SK-N-SH (cell line): ENCODE measurements at regions not wholly inside any gene's neighbourhood (a gene's known extent, or its start where the extent isn't known, plus 50 kb on each side); places are given as distances from the start of the nearest gene placed in this dataset.

Experiments used
- CTCF ChIA-PET: fragments of 300-600, 350-600 bp; formaldehyde crosslinking; extraction: SDS; loops from one replicate; lab custom pipeline; 2021; lab: Yijun Ruan, JAX
- POLR2A ChIA-PET: fragments of 350-600 bp; sonication (Branson Sonifier 250); formaldehyde crosslinking; extraction: SDS; loops from one replicate; lab custom pipeline; 2020; ENCODE audit warnings: antibody characterized with exemption, inconsistent platforms; lab: Yijun Ruan, JAX
- DNase-seq: peaks from one replicate; pipeline ENCODE4 v3.0.0; 2012
- H2AFZ ChIP-seq: fragments of 200-600 bp; sonication (generic); 2 replicates; pipeline ENCODE4 v1.8.1; 2016; ENCODE audit warnings: antibody characterized with exemption, mild to moderate bottlenecking, low read depth
- H3F3A ChIP-seq: fragments of 200-600 bp; sonication (generic); replicated peaks from 2 replicates; pipeline ENCODE3; 2016; ENCODE audit warnings: antibody characterized with exemption, mild to moderate bottlenecking; ENCODE audit not compliant: insufficient read depth
- H3K27ac ChIP-seq, 2 experiments: fragments of 200-500 bp in 1 of 2; fragments of 200-600 bp in 1 of 2; sonication (Bioruptor generic) in 1 of 2; sonication (generic), shearing (Covaris generic) in 1 of 2; 2 replicates each; pipeline versions ENCODE4 v1.5.1 to v1.6.1; 2014 to 2016; ENCODE audit warnings: low read depth in 2 of 2, inconsistent platforms in 1 of 2, low read length in 1 of 2, mild to moderate bottlenecking in 1 of 2, mixed read lengths in 1 of 2
- H3K27me3 ChIP-seq: fragments of 200-600 bp; sonication (generic), shearing (Covaris generic); 2 replicates; pipeline ENCODE4 v1.6.1; 2016; ENCODE audit warnings: mixed run types; ENCODE audit not compliant: insufficient read depth
- H3K36me3 ChIP-seq, 2 experiments: fragments of 200-500 bp in 1 of 2; fragments of 200-600 bp in 1 of 2; sonication (Bioruptor generic) in 1 of 2; sonication (generic) in 1 of 2; replicated peaks in 1 of 2; 2 replicates each; pipeline versions ENCODE3 to v1.5.1; 2014 to 2016; ENCODE audit warnings: low read length in 1 of 2, mild to moderate bottlenecking in 1 of 2; ENCODE audit not compliant: insufficient read depth in 2 of 2, control insufficient read depth in 1 of 2
- H3K4me1 ChIP-seq, 2 experiments: fragments of 200-500 bp in 1 of 2; fragments of 200-600 bp in 1 of 2; sonication (Bioruptor generic) in 1 of 2; sonication (generic), shearing (Covaris generic) in 1 of 2; 2 replicates each; pipeline versions ENCODE4 v1.5.1 to v1.6.1; 2014 to 2016; ENCODE audit warnings: low read depth in 1 of 2, low read length in 1 of 2, mixed run types in 1 of 2; ENCODE audit not compliant: insufficient read depth in 2 of 2, control insufficient read depth in 1 of 2
- H3K4me2 ChIP-seq: fragments of 200-600 bp; sonication (generic), shearing (Covaris generic); 2 replicates; pipeline ENCODE4 v1.6.1; 2017; ENCODE audit warnings: mixed run types
- H3K4me3 ChIP-seq, 2 experiments: fragments of 200-500 bp in 1 of 2; fragments of 200-600 bp in 1 of 2; sonication (Bioruptor generic) in 1 of 2; sonication (generic), shearing (Covaris generic) in 1 of 2; 2 replicates each; pipeline versions ENCODE4 v1.5.1 to v1.8.1; 2014 to 2016; ENCODE audit warnings: low read depth in 2 of 2, inconsistent platforms in 1 of 2, low read length in 1 of 2, mild to moderate bottlenecking in 1 of 2, mixed read lengths in 1 of 2, moderate library complexity in 1 of 2
- H3K79me2 ChIP-seq: fragments of 200-600 bp; sonication (generic); 2 replicates; pipeline ENCODE4 v1.8.1; 2017; ENCODE audit warnings: mild to moderate bottlenecking; ENCODE audit not compliant: insufficient read depth
- H3K9ac ChIP-seq: fragments of 200-600 bp; sonication (generic); 2 replicates; pipeline ENCODE4 v1.6.1; 2017; ENCODE audit warnings: mixed run types
- H3K9me2 ChIP-seq: fragments of 200-600 bp; sonication (generic); 2 replicates; pipeline ENCODE4 v1.6.1; 2017; ENCODE audit warnings: mixed run types
- H3K9me3 ChIP-seq: fragments of 200-600 bp; sonication (generic); 2 replicates; pipeline ENCODE4 v1.6.1; 2017; ENCODE audit warnings: mixed run types, mild to moderate bottlenecking, moderate library complexity
- H4K20me1 ChIP-seq: fragments of 200-600 bp; sonication (generic); 2 replicates; pipeline ENCODE4 v1.6.1; 2017; ENCODE audit warnings: mild to moderate bottlenecking, mixed run types; ENCODE audit not compliant: insufficient read depth
- EP300 ChIP-seq, 2 experiments: IDR thresholded peaks; 2 replicates each; pipeline versions ENCODE4 v1.4.0 to v1.6.1; 2012; ENCODE audit warnings: borderline replicate concordance in 1 of 2, low read depth in 1 of 2, low read length in 1 of 2
- IRF3 ChIP-seq: fragments of 150-350 bp; IDR thresholded peaks from 2 replicates; pipeline ENCODE4 v1.6.1; 2016; ENCODE audit warnings: mild to moderate bottlenecking, low read depth, low read length
- JUND ChIP-seq: IDR thresholded peaks from 2 replicates; pipeline ENCODE4 v1.4.0; 2012
- MEF2A ChIP-seq: IDR thresholded peaks from 2 replicates; pipeline ENCODE4 v1.4.0; 2012; ENCODE audit warnings: low read depth, borderline replicate concordance
- MXI1 ChIP-seq: IDR thresholded peaks from 2 replicates; pipeline ENCODE4 v1.6.1; 2012; ENCODE audit warnings: mild to moderate bottlenecking, low read depth, low read length, improper control_type of control experiment
- NFIC ChIP-seq: IDR thresholded peaks from 2 replicates; pipeline ENCODE4 v1.4.0; 2012; ENCODE audit warnings: borderline replicate concordance
- NRF1 ChIP-seq: IDR thresholded peaks from 2 replicates; pipeline ENCODE4 v1.6.1; 2012; ENCODE audit warnings: low read depth, mild to moderate bottlenecking, low read length
- RAD21 ChIP-seq: IDR thresholded peaks from 2 replicates; pipeline ENCODE4 v1.6.1; 2012; ENCODE audit warnings: mild to moderate bottlenecking, low read length
- RCOR1 ChIP-seq: fragments of 150-350 bp; IDR thresholded peaks from 2 replicates; pipeline ENCODE4 v1.6.1; 2017; ENCODE audit warnings: antibody characterized with exemption, low read length
- RFX5 ChIP-seq: IDR thresholded peaks from 2 replicates; pipeline ENCODE4 v1.6.1; 2012; ENCODE audit warnings: mild to moderate bottlenecking, improper control_type of control experiment, low read length
- RXRA ChIP-seq: IDR thresholded peaks from 2 replicates; pipeline ENCODE4 v1.4.0; 2012; ENCODE audit warnings: low read depth, mild to moderate bottlenecking, borderline replicate concordance
- SIN3A ChIP-seq: IDR thresholded peaks from 2 replicates; pipeline ENCODE4 v1.6.1; 2012; ENCODE audit warnings: low read depth, mild to moderate bottlenecking, low read length, moderate library complexity, borderline replicate concordance
- SMC3 ChIP-seq: IDR thresholded peaks from 2 replicates; pipeline ENCODE4 v1.6.1; 2012; ENCODE audit warnings: low read depth, low read length, improper control_type of control experiment
- TCF12 ChIP-seq: IDR thresholded peaks from 2 replicates; pipeline ENCODE4 v1.4.0; 2012
- TEAD4 ChIP-seq: IDR thresholded peaks from 2 replicates; pipeline ENCODE4 v1.4.0; 2012; ENCODE audit warnings: mild to moderate bottlenecking, borderline replicate concordance; ENCODE audit not compliant: insufficient read depth
- YY1 ChIP-seq: IDR thresholded peaks from 2 replicates; pipeline ENCODE4 v1.4.0; 2012; ENCODE audit warnings: low read depth, mild to moderate bottlenecking
- WGBS: methylation state at CpG from one replicate; pipeline ENCODE4 v1.1.6; 2017; ENCODE audit warnings: low lambda C conversion rate; 5-methylcytosine and 5-hydroxymethylcytosine counted together
- TF ChIP-seq, protein P1 (sequence below): IDR thresholded peaks from 2 replicates; pipeline ENCODE4 v1.4.0; 2012; ENCODE audit warnings: low read depth, borderline replicate concordance
- TF ChIP-seq, protein P2 (sequence below): IDR thresholded peaks from 2 replicates; pipeline ENCODE4 v1.4.0; 2012; ENCODE audit warnings: low read depth

GRCh38 chr18:27558388-27559155, 373.5 kb upstream of the CHST9 start (continued):
- no peak for TF ChIP-seq SMC3

GRCh38 chr18:27556741-27557140, 371.6 kb upstream of the CHST9 start:
- no peaks in the 10 kb centered on the region for H3F3A ChIP-seq
- H3K9ac ChIP-seq, result no peak overlapping the region
- H3K9me2 ChIP-seq, result no peaks in the 10 kb centered on the region
- H3K4me3 ChIP-seq, result no peak overlapping the region
- no peak for DNase-seq
- no peak overlapping the region for H2AFZ ChIP-seq
- no peaks in the 10 kb centered on the region for H3K79me2 ChIP-seq
- no peak overlapping the region for H3K27ac ChIP-seq
- H3K4me2 ChIP-seq, result no peak overlapping the region
- H3K9me3 ChIP-seq, result no peaks in the 10 kb centered on the region
- TF ChIP-seq TCF12, result no peak
- TF ChIP-seq RAD21, result no peak
- TF ChIP-seq MXI1, result no peak
- TF ChIP-seq NFIC, result no peak
- TF ChIP-seq MEF2A, result no peak
- TF ChIP-seq RXRA, result no peak
- TF ChIP-seq SIN3A, result no peak
- no peak for TF ChIP-seq RFX5
- no peak for TF ChIP-seq IRF3
- TF ChIP-seq NRF1, result no peak
- no peak for TF ChIP-seq JUND
- TF ChIP-seq EP300 (IDR thresholded peaks at IDR 0.05; ENCODE audit: borderline replicate concordance in 1 of 2, low read depth in 1 of 2, low read length in 1 of 2), result no peak
- no peak for TF ChIP-seq RCOR1
- no peak for TF ChIP-seq YY1
- no peak for TF ChIP-seq TEAD4
- TF ChIP-seq, protein P1, sequence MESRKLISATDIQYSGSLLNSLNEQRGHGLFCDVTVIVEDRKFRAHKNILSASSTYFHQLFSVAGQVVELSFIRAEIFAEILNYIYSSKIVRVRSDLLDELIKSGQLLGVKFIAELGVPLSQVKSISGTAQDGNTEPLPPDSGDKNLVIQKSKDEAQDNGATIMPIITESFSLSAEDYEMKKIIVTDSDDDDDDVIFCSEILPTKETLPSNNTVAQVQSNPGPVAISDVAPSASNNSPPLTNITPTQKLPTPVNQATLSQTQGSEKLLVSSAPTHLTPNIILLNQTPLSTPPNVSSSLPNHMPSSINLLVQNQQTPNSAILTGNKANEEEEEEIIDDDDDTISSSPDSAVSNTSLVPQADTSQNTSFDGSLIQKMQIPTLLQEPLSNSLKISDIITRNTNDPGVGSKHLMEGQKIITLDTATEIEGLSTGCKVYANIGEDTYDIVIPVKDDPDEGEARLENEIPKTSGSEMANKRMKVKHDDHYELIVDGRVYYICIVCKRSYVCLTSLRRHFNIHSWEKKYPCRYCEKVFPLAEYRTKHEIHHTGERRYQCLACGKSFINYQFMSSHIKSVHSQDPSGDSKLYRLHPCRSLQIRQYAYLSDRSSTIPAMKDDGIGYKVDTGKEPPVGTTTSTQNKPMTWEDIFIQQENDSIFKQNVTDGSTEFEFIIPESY, result no peak
- TF ChIP-seq, protein P2, sequence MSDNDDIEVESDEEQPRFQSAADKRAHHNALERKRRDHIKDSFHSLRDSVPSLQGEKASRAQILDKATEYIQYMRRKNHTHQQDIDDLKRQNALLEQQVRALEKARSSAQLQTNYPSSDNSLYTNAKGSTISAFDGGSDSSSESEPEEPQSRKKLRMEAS, result no peak
- POLR2A ChIA-PET, result no interaction called here
- no peaks in the 10 kb centered on the region for H3K4me1 ChIP-seq
- H3K36me3 ChIP-seq, result no peaks in the 10 kb centered on the region
- no peaks in the 10 kb centered on the region for H4K20me1 ChIP-seq
- H3K27me3 ChIP-seq, result no peaks in the 10 kb centered on the region
- CTCF ChIA-PET, result no interaction called here
- WGBS, result 37% methylated on average over 4 of the region's 4 CpGs
